ENCODE measurements at regions not wholly inside any gene's neighbourhood (a gene's known extent, or its start where the extent isn't known, plus 50 kb on each side); places are given as distances from the start of the nearest gene placed in this dataset.

DNA sequence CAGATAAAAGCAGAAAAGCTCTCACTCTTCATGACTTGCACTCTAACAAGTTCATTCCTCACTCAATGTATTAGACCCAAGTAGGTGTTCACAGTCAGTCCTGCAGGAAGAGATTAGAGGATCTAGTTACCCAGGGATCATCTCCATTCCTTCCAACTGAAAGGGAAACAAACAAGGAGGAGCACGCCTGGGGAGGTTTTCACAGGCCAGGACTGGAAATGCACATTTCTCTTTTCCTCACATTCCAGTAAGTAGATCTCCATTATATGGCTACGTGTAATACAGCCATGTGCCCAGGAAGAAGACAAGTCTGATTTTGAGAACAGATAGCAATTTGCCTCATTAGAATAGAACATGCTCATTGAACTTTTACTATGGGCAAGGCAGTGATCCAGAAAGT is 1132.2 kb upstream of the FAM98A start:
- TF ChIP-seq, protein P1, sequence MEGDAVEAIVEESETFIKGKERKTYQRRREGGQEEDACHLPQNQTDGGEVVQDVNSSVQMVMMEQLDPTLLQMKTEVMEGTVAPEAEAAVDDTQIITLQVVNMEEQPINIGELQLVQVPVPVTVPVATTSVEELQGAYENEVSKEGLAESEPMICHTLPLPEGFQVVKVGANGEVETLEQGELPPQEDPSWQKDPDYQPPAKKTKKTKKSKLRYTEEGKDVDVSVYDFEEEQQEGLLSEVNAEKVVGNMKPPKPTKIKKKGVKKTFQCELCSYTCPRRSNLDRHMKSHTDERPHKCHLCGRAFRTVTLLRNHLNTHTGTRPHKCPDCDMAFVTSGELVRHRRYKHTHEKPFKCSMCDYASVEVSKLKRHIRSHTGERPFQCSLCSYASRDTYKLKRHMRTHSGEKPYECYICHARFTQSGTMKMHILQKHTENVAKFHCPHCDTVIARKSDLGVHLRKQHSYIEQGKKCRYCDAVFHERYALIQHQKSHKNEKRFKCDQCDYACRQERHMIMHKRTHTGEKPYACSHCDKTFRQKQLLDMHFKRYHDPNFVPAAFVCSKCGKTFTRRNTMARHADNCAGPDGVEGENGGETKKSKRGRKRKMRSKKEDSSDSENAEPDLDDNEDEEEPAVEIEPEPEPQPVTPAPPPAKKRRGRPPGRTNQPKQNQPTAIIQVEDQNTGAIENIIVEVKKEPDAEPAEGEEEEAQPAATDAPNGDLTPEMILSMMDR (IDR thresholded peaks at IDR 0.05): no peak
- TF ChIP-seq POLR2A (IDR thresholded peaks at IDR 0.05): no peak
